Hepatocyte (in vitro differentiated cells): ENCODE measurements at regions not wholly inside any gene's neighbourhood (a gene's known extent, or its start where the extent isn't known, plus 50 kb on each side); places are given as distances from the start of the nearest gene placed in this dataset.

Experiments
- DNase-seq: peaks from one replicate; pipeline ENCODE4 v3.0.0-alpha.2; 2016; ENCODE audit warnings: low spot score
- H2AFZ ChIP-seq: fragments of 200-600 bp; sonication (generic); 2 replicates; pipeline ENCODE4 v1.6.0; 2016; ENCODE audit warnings: antibody characterized with exemption, mild to moderate bottlenecking
- H3K27ac ChIP-seq: fragments of 200-600 bp; sonication (generic); 2 replicates; pipeline ENCODE4 v1.5.1; 2016; ENCODE audit warnings: mild to moderate bottlenecking
- H3K27me3 ChIP-seq: fragments of 200-600 bp; sonication (generic); 2 replicates; pipeline ENCODE4 v1.6.1; 2016
- H3K36me3 ChIP-seq: fragments of 200-600 bp; sonication (generic); replicated peaks from 2 replicates; pipeline ENCODE4 v1.5.1; 2016; ENCODE audit warnings: low read depth; ENCODE audit not compliant: insufficient read depth
- H3K4me1 ChIP-seq: fragments of 200-600 bp; sonication (generic); 2 replicates; pipeline ENCODE4 v1.5.1; 2016; ENCODE audit warnings: mild to moderate bottlenecking, moderate library complexity; ENCODE audit not compliant: insufficient read depth
- H3K4me2 ChIP-seq: fragments of 200-600 bp; sonication (generic); 2 replicates; pipeline ENCODE4 v1.6.0; 2016
- H3K4me3 ChIP-seq: fragments of 200-600 bp; sonication (generic); 2 replicates; pipeline ENCODE4 v1.5.1; 2016; ENCODE audit warnings: mild to moderate bottlenecking
- H3K79me2 ChIP-seq: fragments of 200-600 bp; sonication (generic); 2 replicates; pipeline ENCODE4 v1.6.0; 2017; ENCODE audit warnings: mild to moderate bottlenecking
- H3K9me2 ChIP-seq: fragments of 200-600 bp; sonication (generic); replicated peaks from 2 replicates; pipeline ENCODE4 v1.6.0; 2017; ENCODE audit warnings: mild to moderate bottlenecking; ENCODE audit not compliant: insufficient read depth
- H3K9me3 ChIP-seq: fragments of 200-600 bp; sonication (generic); 2 replicates; pipeline ENCODE4 v1.5.1; 2016; ENCODE audit warnings: low read depth, mild to moderate bottlenecking
- H4K20me1 ChIP-seq: fragments of 200-600 bp; sonication (generic); 2 replicates; pipeline ENCODE4 v1.6.0; 2016; ENCODE audit warnings: mild to moderate bottlenecking; ENCODE audit not compliant: insufficient read depth, poor library complexity, severe bottlenecking
- EZH2 ChIP-seq: fragments of 200-600 bp; sonication (generic); IDR thresholded peaks from 2 replicates; pipeline ENCODE4 v1.6.1; 2016; ENCODE audit warnings: antibody characterized with exemption, mild to moderate bottlenecking, borderline replicate concordance
- EZH2phosphoT487 ChIP-seq: fragments of 200-600 bp; sonication (generic); IDR thresholded peaks from one replicate; pipeline ENCODE4 v1.6.1; 2018; ENCODE audit warnings: antibody characterized with exemption, mild to moderate bottlenecking, low read depth, moderate library complexity; ENCODE audit not compliant: unreplicated experiment, severe bottlenecking
- WGBS: methylation state at CpG from one replicate; pipeline ENCODE4 v1.1.6; 2016; ENCODE audit warnings: low lambda C conversion rate; ENCODE audit errors: missing lambda C conversion rate; 5-methylcytosine and 5-hydroxymethylcytosine counted together
- TF ChIP-seq, protein P1 (sequence below): fragments of 200-600 bp; sonication (generic); IDR thresholded peaks from 2 replicates; pipeline ENCODE4 v1.5.1; 2016; ENCODE audit warnings: antibody characterized with exemption, mild to moderate bottlenecking; ENCODE audit not compliant: poor library complexity

DNA sequence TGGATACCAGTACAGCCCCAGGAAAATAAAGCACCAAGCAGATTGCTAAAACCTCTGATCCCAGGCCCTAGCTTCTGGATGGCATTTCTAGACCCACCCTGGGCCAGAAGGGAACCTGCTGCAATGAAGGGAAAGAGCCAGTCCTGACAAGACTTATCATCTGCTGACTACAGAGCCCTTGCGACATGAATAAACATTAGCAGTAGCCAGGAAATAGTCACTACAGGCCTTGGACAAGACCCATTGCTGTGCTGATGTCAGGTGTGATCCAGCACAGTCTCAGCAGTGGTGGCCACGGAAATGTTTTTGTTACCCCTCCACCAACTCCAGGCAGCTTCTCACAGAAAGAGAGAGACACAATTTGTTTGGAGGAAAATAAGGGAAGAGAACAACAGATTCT, 399.3 kb downstream of the HAO1 start:
- H4K20me1 ChIP-seq = no peaks in the 10 kb centered on the region
- TF ChIP-seq EZH2phosphoT487 = no peak
- TF ChIP-seq, protein P1, sequence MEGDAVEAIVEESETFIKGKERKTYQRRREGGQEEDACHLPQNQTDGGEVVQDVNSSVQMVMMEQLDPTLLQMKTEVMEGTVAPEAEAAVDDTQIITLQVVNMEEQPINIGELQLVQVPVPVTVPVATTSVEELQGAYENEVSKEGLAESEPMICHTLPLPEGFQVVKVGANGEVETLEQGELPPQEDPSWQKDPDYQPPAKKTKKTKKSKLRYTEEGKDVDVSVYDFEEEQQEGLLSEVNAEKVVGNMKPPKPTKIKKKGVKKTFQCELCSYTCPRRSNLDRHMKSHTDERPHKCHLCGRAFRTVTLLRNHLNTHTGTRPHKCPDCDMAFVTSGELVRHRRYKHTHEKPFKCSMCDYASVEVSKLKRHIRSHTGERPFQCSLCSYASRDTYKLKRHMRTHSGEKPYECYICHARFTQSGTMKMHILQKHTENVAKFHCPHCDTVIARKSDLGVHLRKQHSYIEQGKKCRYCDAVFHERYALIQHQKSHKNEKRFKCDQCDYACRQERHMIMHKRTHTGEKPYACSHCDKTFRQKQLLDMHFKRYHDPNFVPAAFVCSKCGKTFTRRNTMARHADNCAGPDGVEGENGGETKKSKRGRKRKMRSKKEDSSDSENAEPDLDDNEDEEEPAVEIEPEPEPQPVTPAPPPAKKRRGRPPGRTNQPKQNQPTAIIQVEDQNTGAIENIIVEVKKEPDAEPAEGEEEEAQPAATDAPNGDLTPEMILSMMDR = no peak
- no peak for TF ChIP-seq EZH2
- H3K27ac ChIP-seq = no peak overlapping the region
- no peak for DNase-seq
- H3K4me2 ChIP-seq = no peak overlapping the region
- H3K79me2 ChIP-seq = no peaks in the 10 kb centered on the region
- WGBS = 86% methylated on average over 2 of the region's 2 CpGs
- H3K9me3 ChIP-seq = no peaks in the 10 kb centered on the region
- H2AFZ ChIP-seq = no peak overlapping the region
- no peaks in the 10 kb centered on the region for H3K27me3 ChIP-seq
- no peaks in the 10 kb centered on the region for H3K36me3 ChIP-seq
- no peaks in the 10 kb centered on the region for H3K9me2 ChIP-seq
- H3K4me3 ChIP-seq = no peak overlapping the region
- no peaks in the 10 kb centered on the region for H3K4me1 ChIP-seq

GRCh38 chr20:7571101-7571500, 369.2 kb downstream of the HAO1 start:
- WGBS = 46% methylated on average over 3 of the region's 3 CpGs

GRCh38 chr20:7571521-7572055, 368.7 kb downstream of the HAO1 start:
- no peaks in the 10 kb centered on the region for H3K9me2 ChIP-seq
- no peaks in the 10 kb centered on the region for H3K27me3 ChIP-seq
- H3K36me3 ChIP-seq = no peaks in the 10 kb centered on the region
- H3K9me3 ChIP-seq = no peaks in the 10 kb centered on the region
- H4K20me1 ChIP-seq = no peaks in the 10 kb centered on the region
- H2AFZ ChIP-seq = no peak overlapping the region
- no peak overlapping the region for H3K4me2 ChIP-seq
- H3K4me3 ChIP-seq = no peak overlapping the region
- H3K79me2 ChIP-seq = no peaks in the 10 kb centered on the region
- 59% methylated on average over 5 of the region's 5 CpGs for WGBS
- no peak for DNase-seq
- no peaks in the 10 kb centered on the region for H3K4me1 ChIP-seq
- no peak for TF ChIP-seq EZH2
- TF ChIP-seq, protein P1 = no peak
- no peak for TF ChIP-seq EZH2phosphoT487
- no peak overlapping the region for H3K27ac ChIP-seq

More at GRCh38 chr20:7571101-7571500, 369.2 kb downstream of the HAO1 start:
- no peak overlapping the region for H3K27ac ChIP-seq
- H3K4me1 ChIP-seq = no peaks in the 10 kb centered on the region
- TF ChIP-seq EZH2phosphoT487 = no peak
- TF ChIP-seq, protein P1 = no peak
- TF ChIP-seq EZH2 = no peak
- no peaks in the 10 kb centered on the region for H3K79me2 ChIP-seq
- no peak overlapping the region for H3K4me3 ChIP-seq
- H3K9me3 ChIP-seq = no peaks in the 10 kb centered on the region
- H3K27me3 ChIP-seq = no peaks in the 10 kb centered on the region
- H2AFZ ChIP-seq = no peak overlapping the region
- no peak overlapping the region for H3K4me2 ChIP-seq
- no peak for DNase-seq
- no peaks in the 10 kb centered on the region for H3K9me2 ChIP-seq
- H4K20me1 ChIP-seq = no peaks in the 10 kb centered on the region
- no peaks in the 10 kb centered on the region for H3K36me3 ChIP-seq
